ENCODE measurements at regions not wholly inside any gene's neighbourhood (a gene's known extent, or its start where the extent isn't known, plus 50 kb on each side); places are given as distances from the start of the nearest gene placed in this dataset.

GRCh38 chr7:15870347-15870746 is 183.9 kb upstream of the MEOX2 start:
- Histone ChIP-seq H3K9me3 (ENCODE audit: control insufficient read depth in 2 of 3, insufficient read depth in 1 of 3, low read length in 3 of 3) (no peaks in the 10 kb centered on the region), H3K27ac (ENCODE audit: low read depth in 2 of 2, low read length in 2 of 2) (no peak overlapping the region)
- FAIRE-seq, result no peak

GRCh38 chr7:15867441-15867840 is 181.0 kb upstream of the MEOX2 start:
- Histone ChIP-seq H3K9ac (ENCODE audit: low read length in 3 of 3) (no peak overlapping the region), H3K36me3 (ENCODE audit: control insufficient read depth in 2 of 3, insufficient read depth in 3 of 3, low read length in 3 of 3) (no peaks in the 10 kb centered on the region), H3K27me3 (ENCODE audit: control insufficient read depth, insufficient read depth, low read length) (no peaks in the 10 kb centered on the region), H3K27ac (ENCODE audit: low read depth in 2 of 2, low read length in 2 of 2) (no peak overlapping the region), H3K4me1 (ENCODE audit: control insufficient read depth in 2 of 3, insufficient read depth in 2 of 3, low read depth in 1 of 3, low read length in 3 of 3) (no peaks in the 10 kb centered on the region), H3K4me3 (ENCODE audit: low read length in 3 of 3) (no peak overlapping the region), H3K9me3 (ENCODE audit: control insufficient read depth in 2 of 3, insufficient read depth in 1 of 3, low read length in 3 of 3) (no peaks in the 10 kb centered on the region)
- DNase-seq, result no peak
- FAIRE-seq, result no peak
- intact Hi-C loops (cut with DNase I), result no loop called here
- TF ChIP-seq CTCF (IDR thresholded peaks at IDR 0.05; ENCODE audit: borderline replicate concordance, extremely low read depth, insufficient read depth), result no peak

More at GRCh38 chr7:15870347-15870746, 183.9 kb upstream of the MEOX2 start:
- intact Hi-C loops (cut with DNase I), result no loop called here
- no peaks in the 10 kb centered on the region for H3K4me1 ChIP-seq (ENCODE audit: control insufficient read depth in 2 of 3, insufficient read depth in 2 of 3, low read depth in 1 of 3, low read length in 3 of 3)
- H3K4me3 ChIP-seq (ENCODE audit: low read length in 3 of 3), result no peak overlapping the region
- no peak for TF ChIP-seq CTCF (IDR thresholded peaks at IDR 0.05; ENCODE audit: borderline replicate concordance, extremely low read depth, insufficient read depth)
- no peaks in the 10 kb centered on the region for H3K36me3 ChIP-seq (ENCODE audit: control insufficient read depth in 2 of 3, insufficient read depth in 3 of 3, low read length in 3 of 3)
- H3K27me3 ChIP-seq (ENCODE audit: control insufficient read depth, insufficient read depth, low read length), result no peaks in the 10 kb centered on the region
- H3K9ac ChIP-seq (ENCODE audit: low read length in 3 of 3), result no peak overlapping the region
- no peak for DNase-seq

- no peaks in the 10 kb centered on the region for H3K36me3 ChIP-seq (ENCODE audit: control insufficient read depth in 2 of 3, insufficient read depth in 3 of 3, low read length in 3 of 3)
- H3K27ac ChIP-seq (ENCODE audit: low read depth in 2 of 2, low read length in 2 of 2), result no peak overlapping the region
- no peak for FAIRE-seq
- TF ChIP-seq CTCF (IDR thresholded peaks at IDR 0.05; ENCODE audit: borderline replicate concordance, extremely low read depth, insufficient read depth), result no peak
- H3K9ac ChIP-seq (ENCODE audit: low read length in 3 of 3), result no peak overlapping the region
- no peak for DNase-seq
- no peaks in the 10 kb centered on the region for H3K9me3 ChIP-seq (ENCODE audit: control insufficient read depth in 2 of 3, insufficient read depth in 1 of 3, low read length in 3 of 3)
- H3K4me3 ChIP-seq (ENCODE audit: low read length in 3 of 3), result no peak overlapping the region
- H3K4me1 ChIP-seq (ENCODE audit: control insufficient read depth in 2 of 3, insufficient read depth in 2 of 3, low read depth in 1 of 3, low read length in 3 of 3), result no peaks in the 10 kb centered on the region
- H3K27me3 ChIP-seq (ENCODE audit: control insufficient read depth, insufficient read depth, low read length), result no peaks in the 10 kb centered on the region
- intact Hi-C loops (cut with DNase I), result no loop called here
Measured at GRCh38 chr7:15866753-15867152, 180.3 kb upstream of the MEOX2 start.

- FAIRE-seq, result no peak
- Histone ChIP-seq H3K4me3 (ENCODE audit: low read length in 3 of 3) (no peak overlapping the region), H3K27ac (ENCODE audit: low read depth in 2 of 2, low read length in 2 of 2) (no peak overlapping the region), H3K9me3 (ENCODE audit: control insufficient read depth in 2 of 3, insufficient read depth in 1 of 3, low read length in 3 of 3) (no peaks in the 10 kb centered on the region), H3K36me3 (ENCODE audit: control insufficient read depth in 2 of 3, insufficient read depth in 3 of 3, low read length in 3 of 3) (no peaks in the 10 kb centered on the region), H3K4me1 (ENCODE audit: control insufficient read depth in 2 of 3, insufficient read depth in 2 of 3, low read depth in 1 of 3, low read length in 3 of 3) (no peaks in the 10 kb centered on the region), H3K27me3 (ENCODE audit: control insufficient read depth, insufficient read depth, low read length) (no peaks in the 10 kb centered on the region), H3K9ac (ENCODE audit: low read length in 3 of 3) (no peak overlapping the region)
- TF ChIP-seq CTCF (IDR thresholded peaks at IDR 0.05; ENCODE audit: borderline replicate concordance, extremely low read depth, insufficient read depth), result no peak
- intact Hi-C loops (cut with DNase I), result no loop called here
- DNase-seq, result no peak
Measured at GRCh38 chr7:15864626-15864991, 178.1 kb upstream of the MEOX2 start.

All from kidney (tissue), 13 donors.